Gastroesophageal sphincter (tissue), 4 donors: ENCODE measurements at regions not wholly inside any gene's neighbourhood (a gene's known extent, or its start where the extent isn't known, plus 50 kb on each side); places are given as distances from the start of the nearest gene placed in this dataset.

Experiments
- ATAC-seq: fragments of 150-250 bp; one replicate; pipeline ENCODE4 v1.9.1; 2016; ENCODE audit warnings: mild to moderate bottlenecking, moderate library complexity
- H3K27ac ChIP-seq, 4 donors: fragments of 200-600 bp; sonication (generic) in 3 of 4; 1 replicate in 3 of 4; 2 replicates in 1 of 4; pipeline ENCODE4 v1.5.1; 2016 to 2019
- H3K27me3 ChIP-seq: fragments of 200-600 bp; sonication (generic); one replicate; pipeline ENCODE4 v1.5.1; 2019
- H3K36me3 ChIP-seq, 2 donors: fragments of 200-600 bp; sonication (generic); one replicate each; pipeline ENCODE4 v1.5.1; 2019; ENCODE audit warnings: control low read depth in 1 of 2
- H3K4me1 ChIP-seq, 3 donors: fragments of 200-600 bp; sonication (generic); 1 replicate in 2 of 3; 2 replicates in 1 of 3; pipeline ENCODE4 v1.5.1; 2016 to 2019; ENCODE audit warnings: control low read depth in 2 of 3
- H3K4me3 ChIP-seq, 2 donors: fragments of 200-600 bp; sonication (generic); one replicate each; pipeline ENCODE4 v1.5.1; 2019; ENCODE audit warnings: mild to moderate bottlenecking in 1 of 2, moderate library complexity in 1 of 2
- H3K9me3 ChIP-seq, 3 donors: fragments of 200-600 bp; sonication (generic); one replicate each; pipeline ENCODE4 v1.5.1; 2017 to 2019; ENCODE audit warnings: control low read depth in 2 of 3
- CTCF ChIP-seq, 4 experiments: fragments of 200-600 bp in 2 of 4; fragments of 450-650 bp in 2 of 4; sonication (generic) in 1 of 4; IDR thresholded peaks; one replicate each; pipeline ENCODE4 v1.5.1; 2017 to 2019; ENCODE audit warnings: antibody characterized with exemption in 4 of 4, mild to moderate bottlenecking in 2 of 4, moderate library complexity in 2 of 4
- EP300 ChIP-seq: sonication (generic); formaldehyde crosslinking; IDR thresholded peaks from one replicate; pipeline ENCODE4 v1.6.1; 2017; ENCODE audit warnings: antibody characterized with exemption, mild to moderate bottlenecking
- POLR2A ChIP-seq, 2 donors: fragments of 450-650 bp; IDR thresholded peaks; one replicate each; pipeline ENCODE4 v1.6.1; 2017; ENCODE audit warnings: antibody characterized with exemption in 2 of 2, mild to moderate bottlenecking in 2 of 2, moderate library complexity in 1 of 2
- POLR2AphosphoS5 ChIP-seq: sonication (generic); formaldehyde crosslinking; IDR thresholded peaks from one replicate; pipeline ENCODE4 v1.6.1; 2017; ENCODE audit warnings: antibody characterized with exemption
- WGBS, 2 donors: methylation state at CpG; one replicate each; pipeline ENCODE4 v1.1.5; 2018; ENCODE audit warnings: low coverage in 1 of 2; 5-methylcytosine and 5-hydroxymethylcytosine counted together

GRCh38 chr17:63165400-63165799 is 199.4 kb downstream of the TANC2 start:
- Histone ChIP-seq H3K36me3 (no peaks in the 10 kb centered on the region), H3K4me1 (no peaks in the 10 kb centered on the region), H3K4me3 (no peak overlapping the region), H3K27me3 (no peaks in the 10 kb centered on the region), H3K9me3 (no peaks in the 10 kb centered on the region), H3K27ac (no peak overlapping the region)
- WGBS, 2 donors = 44 to 93% methylated on average over 2 of the region's 2 CpGs
- no peak for ATAC-seq
- TF ChIP-seq EP300 (no peak), POLR2A (IDR thresholded peaks at IDR 0.05) (no peak), CTCF (IDR thresholded peaks at IDR 0.05) (no peak), POLR2AphosphoS5 (no peak)

GRCh38 chr17:63170795-63171194 is 204.8 kb downstream of the TANC2 start:
- Histone ChIP-seq H3K27ac (no peak overlapping the region), H3K36me3 (no peaks in the 10 kb centered on the region), H3K9me3 (no peaks in the 10 kb centered on the region), H3K4me1 (peaks cover 0 to 6% (median 0%) of the 10 kb centered on the region in 3 donors), H3K4me3 (no peak overlapping the region), H3K27me3 (no peaks in the 10 kb centered on the region)
- 95 to 100% methylated on average over 1 of the region's 3 CpGs for WGBS, 2 donors
- ATAC-seq = no peak
- TF ChIP-seq CTCF (IDR thresholded peaks at IDR 0.05) = no peak
- no peak for TF ChIP-seq POLR2AphosphoS5
- TF ChIP-seq POLR2A (IDR thresholded peaks at IDR 0.05) = no peak
- TF ChIP-seq EP300 = no peak

- Histone ChIP-seq H3K9me3 (no peaks in the 10 kb centered on the region), H3K4me1 (peaks cover 0 to 6% (median 0%) of the 10 kb centered on the region in 3 donors), H3K4me3 (no peak overlapping the region), H3K36me3 (no peaks in the 10 kb centered on the region), H3K27ac (no peak overlapping the region), H3K27me3 (no peaks in the 10 kb centered on the region)
- WGBS, 2 donors = 30 to 55% methylated on average over 1 to 3 of the region's 5 CpGs
- ATAC-seq = no peak
- TF ChIP-seq POLR2A (IDR thresholded peaks at IDR 0.05) = no peak
- no peak for TF ChIP-seq EP300
- no peak for TF ChIP-seq CTCF (IDR thresholded peaks at IDR 0.05)
- TF ChIP-seq POLR2AphosphoS5 = no peak
Observed at GRCh38 chr17:63171428-63172393, 205.7 kb downstream of the TANC2 start.

GRCh38 chr17:63173450-63173849 is 207.4 kb downstream of the TANC2 start:
- no peak overlapping the region for H3K27ac ChIP-seq
- H3K4me3 ChIP-seq = no peak overlapping the region
- no peak for ATAC-seq
- H3K27me3 ChIP-seq = no peaks in the 10 kb centered on the region
- WGBS, 2 donors = 100% methylated on average over 1 of the region's 1 CpG; no CpG with 5 or more reads in 1 of the 2 donors
- H3K4me1 ChIP-seq = peaks cover 0 to 11% (median 0%) of the 10 kb centered on the region in 3 donors
- TF ChIP-seq CTCF (IDR thresholded peaks at IDR 0.05) = no peak
- TF ChIP-seq EP300 = no peak
- no peak for TF ChIP-seq POLR2A (IDR thresholded peaks at IDR 0.05)
- TF ChIP-seq POLR2AphosphoS5 = no peak
- H3K9me3 ChIP-seq = no peaks in the 10 kb centered on the region
- H3K36me3 ChIP-seq = no peaks in the 10 kb centered on the region

- no peak overlapping the region for H3K27ac ChIP-seq
- TF ChIP-seq CTCF (IDR thresholded peaks at IDR 0.05) (no peak), POLR2AphosphoS5 (no peak), POLR2A (IDR thresholded peaks at IDR 0.05) (no peak), EP300 (no peak)
- WGBS, 2 donors = 47 to 63% methylated on average over 1 of the region's 1 CpG
- no peak overlapping the region for H3K4me3 ChIP-seq
- H3K36me3 ChIP-seq = no peaks in the 10 kb centered on the region
- H3K27me3 ChIP-seq = no peaks in the 10 kb centered on the region
- H3K4me1 ChIP-seq = peaks cover 0 to 16% (median 0%) of the 10 kb centered on the region in 3 donors
- ATAC-seq = no peak
- H3K9me3 ChIP-seq = no peaks in the 10 kb centered on the region
Observed at GRCh38 chr17:63173903-63174302, 207.9 kb downstream of the TANC2 start.
